ENCODE measurements at regions not wholly inside any gene's neighbourhood (a gene's known extent, or its start where the extent isn't known, plus 50 kb on each side); places are given as distances from the start of the nearest gene placed in this dataset.

DNA sequence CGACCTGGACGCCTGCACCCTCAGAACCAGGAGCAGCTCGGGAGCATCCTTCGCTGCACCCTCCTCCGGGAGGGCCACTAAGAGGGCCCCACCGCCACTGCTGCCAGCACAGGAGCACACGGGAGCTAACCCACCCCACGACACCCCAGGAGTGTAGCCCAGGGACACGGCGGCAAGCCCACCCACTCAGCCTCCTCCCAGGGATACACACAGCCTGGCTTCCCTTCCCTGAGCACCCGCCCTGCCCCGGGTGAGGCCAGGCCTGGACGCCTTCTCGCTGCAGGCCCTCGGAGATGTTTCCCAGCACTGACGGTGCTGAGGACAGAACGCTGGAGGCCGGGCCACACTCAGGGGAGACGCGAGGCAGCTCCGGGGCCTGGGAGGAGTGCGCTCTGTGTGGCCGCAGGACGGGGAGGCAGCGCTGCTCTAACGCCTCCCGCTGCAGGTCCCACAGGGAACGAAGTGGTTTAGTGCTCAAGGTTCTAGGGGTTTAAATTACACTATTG is 190.4 kb downstream of the BRD1 start:
- DNase-seq: no peak

DNA sequence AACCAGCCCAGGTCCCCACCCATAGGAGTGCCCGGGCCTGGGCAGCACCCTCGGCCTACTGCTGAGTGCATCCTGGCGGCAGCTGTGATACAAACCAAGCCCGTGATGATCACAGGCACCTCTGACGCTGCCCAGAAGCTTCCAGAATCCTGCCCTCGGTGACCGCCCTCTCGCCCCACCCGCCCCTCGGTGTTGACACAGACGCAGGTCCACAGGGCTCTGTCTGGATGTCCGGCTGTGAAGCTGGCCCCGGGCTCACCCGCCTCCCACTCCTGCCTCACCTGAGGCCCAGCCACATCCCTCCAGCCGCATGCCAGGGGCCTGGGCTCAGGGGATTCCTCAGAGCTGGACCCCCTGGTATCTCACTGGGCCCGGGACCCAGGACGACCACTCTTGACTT is 191.0 kb downstream of the BRD1 start:
- no peak for DNase-seq

DNA sequence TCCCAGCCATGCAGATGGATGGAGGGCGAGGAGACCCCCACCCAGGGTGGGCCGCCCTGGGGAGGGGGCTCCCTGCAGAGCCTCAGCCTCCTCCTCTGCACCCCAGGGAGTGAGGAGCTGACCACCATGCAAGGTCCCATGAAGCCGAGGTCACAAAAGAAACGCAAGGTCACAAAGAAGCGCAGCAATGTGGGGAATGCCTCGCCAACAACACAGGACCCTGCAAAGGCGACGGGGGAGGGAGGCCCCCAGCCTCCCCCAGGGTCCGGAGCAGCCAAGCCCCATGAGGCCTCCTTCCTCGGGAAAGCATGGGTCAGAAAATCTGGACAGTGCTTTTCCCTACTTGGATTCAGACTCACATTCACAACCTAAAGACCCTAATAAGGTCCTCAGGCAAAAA is 191.5 kb downstream of the BRD1 start:
- no peak for DNase-seq

DNA sequence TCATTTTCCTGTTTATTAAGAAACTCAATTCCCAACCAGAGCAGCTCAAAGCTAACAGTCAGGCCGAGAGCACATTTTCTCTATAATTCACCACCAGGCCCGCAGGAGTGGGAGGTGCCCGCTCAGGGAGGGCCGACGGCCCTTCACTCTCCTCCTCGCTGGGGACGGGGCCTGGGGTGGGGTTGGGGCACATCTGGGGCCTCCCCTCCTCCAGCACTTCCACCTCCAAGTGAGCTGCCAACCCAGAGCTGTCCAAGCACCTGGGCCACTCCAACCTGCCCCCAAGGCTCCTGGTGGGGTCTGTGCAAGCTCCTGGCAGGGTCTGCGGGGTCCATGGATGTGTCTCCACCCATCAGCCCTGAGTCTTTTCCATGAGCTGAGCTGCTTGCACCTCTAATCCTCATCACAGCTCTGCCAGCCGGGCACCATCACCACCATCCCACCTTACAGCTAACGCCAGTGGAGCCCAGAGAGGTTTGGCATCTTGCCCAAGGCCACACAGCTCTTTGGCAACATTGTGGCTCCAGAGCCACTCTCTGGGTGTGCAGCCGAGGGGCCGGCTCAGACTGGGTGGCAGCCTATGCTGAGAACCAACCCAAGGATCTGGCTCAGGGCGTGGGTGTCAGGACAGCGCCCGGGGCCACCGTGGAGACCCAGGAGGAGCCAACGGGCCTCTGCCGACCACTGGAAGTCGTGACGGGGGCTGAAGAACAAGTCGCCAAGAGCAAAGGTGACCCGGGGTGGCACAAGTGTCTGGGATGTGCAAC is 193.5 kb downstream of the BRD1 start:
- no peak for DNase-seq

DNA sequence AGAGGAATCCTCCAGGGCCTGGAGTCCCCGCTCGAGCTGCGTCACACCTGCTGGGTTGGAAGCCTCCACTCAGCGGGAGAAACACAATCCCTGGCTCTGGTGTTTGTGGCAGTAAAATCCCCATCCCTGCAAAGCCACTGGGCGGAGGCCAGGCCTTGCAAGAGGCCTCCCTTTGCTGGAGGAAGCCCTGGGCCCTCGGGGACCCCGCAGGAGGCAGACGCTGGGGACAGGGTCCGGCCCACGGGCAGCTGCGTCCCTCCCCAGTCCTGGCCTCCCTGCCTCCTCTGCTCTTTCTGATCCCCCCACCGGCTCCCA is 194.7 kb downstream of the BRD1 start:
- no peak for DNase-seq

DNA sequence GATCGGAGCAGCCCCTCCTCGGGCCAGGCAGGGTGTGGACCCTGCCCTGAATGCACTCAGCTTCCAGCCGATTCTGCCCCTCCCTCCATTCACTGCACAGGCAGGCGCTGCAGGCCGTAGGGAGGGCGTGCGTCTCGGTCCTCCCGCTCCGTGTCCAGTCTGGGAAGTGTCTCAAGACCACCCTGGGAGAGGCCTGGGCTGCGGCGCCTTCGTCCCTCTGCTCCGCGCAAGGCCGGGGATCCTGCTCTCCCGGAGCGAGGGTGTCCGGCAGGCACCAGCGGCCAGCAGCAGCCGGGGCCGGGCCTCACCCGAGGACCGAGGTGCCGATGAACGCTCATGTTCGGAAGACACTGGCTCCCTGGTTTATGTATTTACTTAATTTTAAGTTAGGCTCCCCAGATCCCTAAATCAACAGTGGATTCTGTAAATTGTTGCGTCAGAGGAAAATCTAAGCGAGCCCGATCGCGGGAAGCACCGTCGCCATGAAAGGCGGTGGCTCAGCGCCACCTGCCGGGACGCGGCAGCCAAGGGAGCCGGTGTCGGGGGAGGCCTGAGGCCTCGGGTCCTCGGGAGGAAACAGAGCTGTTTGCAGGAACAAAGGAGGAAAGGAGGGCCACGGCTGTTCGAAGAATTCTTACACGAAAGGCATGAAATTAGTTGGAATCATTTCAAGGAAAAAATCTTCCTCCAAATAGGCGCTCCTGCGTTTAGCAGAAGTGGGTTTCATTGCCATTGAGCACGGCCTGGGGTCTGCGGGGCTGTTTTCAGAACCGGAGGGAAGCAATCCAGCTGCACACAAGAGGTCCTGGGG is 195.3 kb downstream of the BRD1 start:
- DNase-seq: peak; percentile 24

DNA sequence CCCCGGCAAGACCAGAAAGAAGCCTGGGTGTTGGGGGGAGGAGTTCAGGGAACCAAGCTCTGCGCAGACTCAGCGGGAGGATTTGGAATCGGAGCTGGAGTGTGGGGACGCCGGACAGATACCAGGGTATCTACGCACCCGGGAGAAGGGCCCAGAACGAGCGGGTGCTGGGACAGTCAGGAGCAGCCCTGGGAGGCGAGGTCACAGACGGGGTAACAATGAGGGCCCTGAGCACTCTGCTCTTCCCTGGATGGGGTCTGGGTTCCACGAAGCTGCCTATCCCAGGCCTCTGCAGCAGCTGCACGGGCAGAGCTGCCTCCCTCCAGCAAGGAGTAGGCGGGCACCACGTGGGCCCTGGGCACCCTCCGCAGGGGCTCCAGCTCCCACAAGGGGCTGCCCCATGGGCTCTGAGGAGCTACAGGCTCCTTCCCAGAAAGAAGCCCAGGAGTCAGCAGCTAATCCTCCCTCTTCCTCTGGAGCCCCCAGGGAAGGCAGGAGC is 197.2 kb downstream of the BRD1 start:
- no peak for DNase-seq

DNA sequence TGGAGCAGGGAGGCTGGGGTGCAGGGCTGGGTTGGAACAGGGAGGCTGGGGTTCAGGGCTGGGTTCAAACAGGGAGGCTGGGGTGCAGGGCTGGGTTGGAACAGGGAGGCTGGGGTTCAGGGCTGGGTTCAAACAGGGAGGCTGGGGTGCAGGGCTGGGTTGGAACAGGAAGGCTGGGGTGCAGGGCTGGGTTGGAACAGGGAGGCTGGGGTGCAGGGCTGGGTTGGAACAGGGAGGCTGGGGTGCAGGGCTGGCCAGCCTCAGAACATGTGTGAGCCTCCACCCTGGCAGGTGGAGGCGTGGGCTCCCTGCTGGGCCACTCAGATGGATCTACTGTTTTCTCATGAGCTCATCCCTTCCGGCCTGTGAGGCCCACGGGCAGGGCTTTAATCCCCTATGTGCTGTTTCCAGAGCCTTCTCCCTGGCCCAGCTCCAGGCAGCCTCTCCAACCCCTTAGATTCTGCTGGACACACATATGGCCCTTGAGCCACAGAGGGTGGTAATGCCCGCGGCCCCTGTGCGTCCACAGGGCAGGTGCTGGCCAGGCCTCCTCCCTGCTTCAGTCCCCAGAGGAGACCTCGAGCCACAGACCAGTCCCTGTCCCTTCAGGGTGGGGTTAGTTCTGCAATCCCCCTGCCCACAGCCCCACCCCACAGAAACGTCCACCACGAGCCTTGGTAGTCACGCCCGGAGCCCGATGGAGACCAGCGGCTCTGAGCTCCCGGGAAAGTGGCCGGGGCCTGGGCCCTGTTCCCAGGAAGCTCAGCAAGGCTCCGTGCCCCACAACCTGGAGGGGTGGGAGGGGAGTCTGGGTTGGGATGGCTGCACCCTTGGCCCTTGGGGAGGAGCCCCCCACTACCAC is 197.9 kb downstream of the BRD1 start:
- DNase-seq: no peak

DNA sequence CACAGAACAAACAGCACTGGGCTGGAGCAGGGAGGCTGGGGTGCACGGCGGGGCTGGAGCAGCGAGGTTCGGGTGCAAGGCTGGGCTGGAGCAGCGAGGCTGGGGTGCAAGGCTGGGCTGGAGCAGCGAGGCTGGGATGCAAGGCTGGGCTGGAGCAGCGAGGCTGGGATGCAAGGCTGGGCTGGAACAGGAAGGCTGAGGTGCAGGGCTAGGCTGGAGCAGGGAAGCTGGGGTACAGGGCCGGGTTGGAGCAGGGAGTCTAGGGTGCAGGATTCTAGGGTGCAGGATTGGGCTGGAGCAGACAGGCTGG is 198.5 kb downstream of the BRD1 start:
- no peak for DNase-seq

DNA sequence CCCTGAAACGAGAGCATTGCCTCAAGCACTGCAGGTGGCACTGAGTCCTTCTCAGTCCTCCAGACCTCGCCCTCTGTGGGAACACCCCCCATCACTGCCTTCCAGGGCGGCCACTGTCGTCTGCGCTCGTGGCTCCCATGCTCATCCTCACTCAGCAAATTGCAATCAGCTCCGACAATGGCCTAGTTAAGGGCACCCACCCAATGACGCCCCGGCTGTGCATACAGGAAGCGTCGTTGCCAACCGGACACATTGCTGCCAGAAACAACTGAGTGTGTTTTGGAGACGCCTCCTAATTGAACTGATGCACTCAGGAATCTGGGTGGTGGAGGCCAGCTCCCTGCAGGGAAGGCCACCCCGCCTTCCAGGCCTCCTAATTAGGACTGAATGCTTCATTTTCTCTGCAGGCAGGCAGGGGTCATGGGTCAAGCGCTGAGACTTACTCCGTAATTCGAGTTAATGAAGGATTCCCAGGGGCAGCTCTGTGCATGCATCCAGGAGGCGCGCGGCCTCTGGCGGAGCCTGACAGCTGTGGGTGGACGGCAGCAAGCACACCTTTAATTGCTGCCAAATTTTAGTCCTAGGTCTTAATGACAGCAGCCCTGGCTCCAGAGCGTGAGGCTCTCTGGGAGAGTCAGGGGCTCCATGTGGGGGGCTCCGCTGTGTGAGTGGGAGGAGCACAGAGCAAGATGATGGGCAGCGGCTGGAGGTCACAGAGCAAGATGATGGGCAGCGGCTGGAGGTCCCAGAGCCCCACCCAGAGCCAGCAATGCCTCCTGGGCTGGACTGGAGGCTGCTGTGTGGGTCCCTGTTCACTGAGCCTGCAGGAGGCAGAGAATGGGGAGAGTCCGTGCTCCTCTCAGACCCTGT is 199.0 kb downstream of the BRD1 start:
- no peak for DNase-seq

DNA sequence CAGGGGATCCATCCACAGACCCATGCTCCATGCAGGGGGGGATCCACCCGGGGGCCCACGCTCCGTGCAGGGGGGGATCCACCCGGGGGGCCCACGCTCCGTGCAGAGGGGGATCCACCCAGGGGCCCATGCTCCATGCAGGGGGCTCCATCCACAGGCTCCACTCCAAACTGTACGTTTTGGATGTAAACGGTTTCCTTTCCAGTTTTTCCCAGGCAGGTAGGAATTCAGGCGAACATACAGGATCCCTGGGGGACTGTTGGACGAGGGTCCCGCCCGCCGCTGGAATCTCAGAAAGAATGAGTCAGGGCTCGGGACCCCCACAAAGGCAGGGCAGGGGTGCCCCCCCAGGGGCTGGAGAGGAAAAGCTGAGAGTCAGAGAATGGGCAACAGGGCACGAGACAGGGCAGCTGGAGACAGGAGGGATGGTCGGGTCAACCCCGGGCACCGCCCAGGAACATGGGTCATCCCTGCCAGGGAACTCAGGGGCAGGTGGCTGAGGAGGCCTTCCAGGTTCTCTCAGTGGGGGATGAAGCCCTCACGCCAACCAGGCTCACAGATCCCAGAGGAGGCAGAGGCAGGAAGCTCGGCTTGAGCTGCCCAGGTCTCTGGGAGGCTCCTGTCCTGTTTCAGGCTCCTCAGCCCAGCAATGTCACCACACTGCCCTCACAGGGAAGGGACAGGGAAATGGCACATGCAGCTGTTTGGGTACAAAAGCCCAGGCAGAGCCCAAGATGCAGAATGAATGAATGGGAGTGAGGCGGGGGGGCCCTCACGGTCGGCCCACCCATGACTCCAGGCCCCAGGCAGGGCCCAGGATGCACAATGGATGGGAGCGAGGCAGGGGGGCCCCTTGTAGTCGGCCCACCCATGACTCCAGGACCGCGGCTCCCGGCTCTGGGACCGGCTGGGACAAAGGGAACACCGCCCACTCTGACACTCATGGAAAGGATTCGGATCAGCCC is 200.2 kb downstream of the BRD1 start:
- no peak for DNase-seq

DNA sequence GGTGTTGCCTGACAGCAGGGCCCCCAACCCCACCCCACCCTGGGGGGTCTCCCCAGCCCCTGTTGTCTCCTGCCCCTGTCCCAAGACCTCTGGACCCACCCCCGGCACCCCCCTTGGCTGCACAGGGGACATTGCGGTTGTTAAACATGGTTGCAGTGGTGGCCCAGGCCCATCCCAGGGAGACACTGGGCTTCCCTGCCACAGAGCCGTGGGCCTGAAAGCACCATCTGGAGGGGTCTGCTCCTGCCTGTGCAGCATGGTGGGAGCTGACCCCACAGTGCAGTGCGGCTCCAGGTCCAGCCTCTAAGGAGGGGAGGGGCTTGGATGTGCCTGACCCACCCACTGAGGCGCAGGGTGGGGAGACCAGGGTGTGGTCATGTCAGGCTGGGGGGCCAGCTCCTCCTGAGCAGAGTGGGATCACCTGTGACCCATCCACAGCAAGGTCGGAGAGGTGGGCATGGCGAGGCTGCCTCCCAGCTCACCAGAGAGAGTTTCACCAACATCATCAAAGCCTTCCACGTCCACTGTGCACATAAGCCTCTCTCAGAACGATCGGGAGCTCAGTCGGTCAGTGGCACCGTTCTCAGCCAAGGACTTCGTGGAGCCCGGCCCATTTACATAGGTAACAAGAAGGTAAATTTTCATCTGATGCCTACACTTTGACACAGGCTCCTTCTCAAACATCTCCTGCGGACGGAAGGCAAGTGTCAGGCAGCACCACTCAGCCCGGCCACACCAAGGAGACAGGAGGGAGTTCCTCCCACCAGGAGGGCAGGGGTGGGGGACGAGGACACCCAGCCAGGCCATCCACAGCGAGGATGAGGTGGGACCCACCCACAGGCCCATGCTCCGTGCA is 201.1 kb downstream of the BRD1 start:
- no peak for DNase-seq

DNA sequence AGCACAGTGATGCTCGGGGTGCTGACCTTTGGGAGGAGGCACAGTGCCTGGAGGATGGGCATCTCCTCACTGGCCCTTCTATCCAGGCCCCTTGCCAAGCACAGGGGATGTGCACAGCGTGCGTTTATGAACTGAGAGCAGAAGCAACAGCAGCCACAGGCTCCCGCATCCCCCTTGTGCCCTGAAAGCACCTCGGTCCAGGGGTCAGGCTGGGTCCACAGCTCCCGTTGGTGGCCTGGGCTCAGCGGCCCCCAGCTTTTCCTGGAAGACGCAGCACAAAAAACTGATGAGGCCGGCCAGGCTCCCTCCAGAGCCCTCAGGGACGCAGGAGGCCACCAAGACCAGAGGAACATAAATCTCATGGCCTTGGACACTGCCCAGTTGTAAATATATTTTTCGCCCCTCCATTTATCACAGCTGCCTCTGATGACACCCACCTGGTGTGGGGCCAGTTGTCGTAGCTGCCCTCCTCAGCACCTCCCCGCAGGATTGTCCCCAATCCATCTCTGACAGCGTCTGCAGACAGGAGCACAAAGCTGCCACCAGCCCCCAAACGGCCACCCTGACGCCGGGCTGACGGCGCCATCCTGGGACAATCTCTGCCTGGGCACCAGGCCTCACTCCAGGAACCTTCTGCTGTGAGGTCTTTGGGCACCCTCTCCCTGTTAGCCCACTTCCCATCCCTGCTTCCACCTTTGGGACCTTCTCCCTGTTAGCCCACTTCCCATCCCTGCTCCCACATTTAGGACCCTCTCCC is 203.1 kb downstream of the BRD1 start:
- no peak for DNase-seq

DNA sequence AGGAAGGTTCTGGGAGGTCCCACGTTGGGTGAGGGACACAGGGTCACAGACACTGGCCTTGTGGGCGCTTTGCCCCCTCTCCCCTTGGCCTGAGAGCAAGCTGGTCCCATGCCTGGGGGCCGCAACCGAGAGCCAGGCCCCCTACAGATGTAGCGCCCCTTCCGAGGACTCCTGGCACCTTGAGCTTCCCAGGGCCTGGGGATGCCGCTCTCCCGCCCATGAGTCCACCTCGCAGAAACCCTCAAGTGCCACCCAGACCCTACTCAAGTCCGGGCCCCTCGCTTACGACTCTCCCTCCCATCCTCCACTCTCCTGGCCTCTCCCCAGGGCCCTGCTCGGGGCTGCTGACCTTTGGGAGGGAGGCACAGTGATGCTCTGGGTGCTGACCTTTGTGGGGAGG is 204.0 kb downstream of the BRD1 start:
- DNase-seq: no peak

DNA sequence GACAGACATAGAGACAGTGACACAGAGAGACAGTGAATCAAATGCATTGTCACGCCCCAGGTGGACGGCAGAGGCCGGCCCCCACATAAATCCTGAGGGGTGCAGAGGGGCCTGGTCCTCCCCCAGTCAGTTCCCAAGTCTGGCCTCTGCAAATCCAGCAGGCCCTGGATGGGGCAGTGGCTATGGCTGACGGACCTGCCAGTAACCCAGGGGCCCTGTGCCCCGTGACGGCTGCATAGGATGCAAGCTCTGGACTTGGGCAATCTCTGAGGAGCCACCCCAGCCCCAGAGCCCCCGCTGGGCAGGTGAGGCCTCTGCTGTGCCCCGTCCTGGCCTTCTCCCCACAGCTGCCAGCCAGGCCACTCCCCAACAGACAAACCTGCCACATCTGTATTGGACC is 204.5 kb downstream of the BRD1 start:
- DNase-seq: no peak

DNA sequence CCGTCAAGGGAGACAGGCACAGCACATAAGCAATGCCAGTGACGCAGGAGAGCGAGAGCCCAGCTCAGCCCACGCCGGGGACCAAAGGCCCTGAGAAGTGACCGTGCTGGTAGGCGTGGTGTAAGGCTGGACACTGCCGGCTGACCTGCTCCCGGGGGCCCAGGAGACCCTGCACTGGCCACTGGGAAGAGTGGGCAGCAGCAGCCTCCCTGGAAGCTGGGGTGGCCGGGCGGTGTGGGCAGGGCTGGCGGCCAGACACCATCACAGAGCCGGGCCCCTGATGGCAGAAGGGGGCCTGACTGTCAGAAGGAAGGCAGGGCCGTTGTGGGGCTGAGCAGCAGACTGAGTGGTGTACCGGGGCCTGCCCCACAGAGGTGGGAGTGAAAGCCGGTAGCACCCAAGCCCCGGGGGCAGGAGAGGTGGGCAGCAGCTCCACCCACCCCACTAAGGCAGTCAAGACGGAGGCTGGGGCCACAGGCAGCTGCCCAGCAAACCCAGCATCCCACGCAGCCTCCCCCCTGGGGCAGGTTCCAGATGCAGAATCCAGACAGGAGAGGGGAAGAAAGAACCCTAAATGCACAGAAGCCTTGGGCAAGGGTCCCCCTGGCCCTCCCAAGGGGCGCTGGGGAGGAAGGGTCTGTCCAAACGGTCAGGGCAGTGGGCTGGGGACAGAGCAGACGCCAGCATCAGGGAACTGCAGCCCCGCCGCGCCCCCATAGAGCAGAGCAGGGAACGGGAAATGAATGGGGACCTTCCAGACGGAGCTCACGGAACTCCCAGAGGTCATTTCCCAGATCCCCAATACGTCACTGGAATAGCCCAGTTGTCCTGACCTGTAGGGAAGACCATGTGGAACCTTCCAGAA is 205.2 kb downstream of the BRD1 start:
- no peak for DNase-seq

DNA sequence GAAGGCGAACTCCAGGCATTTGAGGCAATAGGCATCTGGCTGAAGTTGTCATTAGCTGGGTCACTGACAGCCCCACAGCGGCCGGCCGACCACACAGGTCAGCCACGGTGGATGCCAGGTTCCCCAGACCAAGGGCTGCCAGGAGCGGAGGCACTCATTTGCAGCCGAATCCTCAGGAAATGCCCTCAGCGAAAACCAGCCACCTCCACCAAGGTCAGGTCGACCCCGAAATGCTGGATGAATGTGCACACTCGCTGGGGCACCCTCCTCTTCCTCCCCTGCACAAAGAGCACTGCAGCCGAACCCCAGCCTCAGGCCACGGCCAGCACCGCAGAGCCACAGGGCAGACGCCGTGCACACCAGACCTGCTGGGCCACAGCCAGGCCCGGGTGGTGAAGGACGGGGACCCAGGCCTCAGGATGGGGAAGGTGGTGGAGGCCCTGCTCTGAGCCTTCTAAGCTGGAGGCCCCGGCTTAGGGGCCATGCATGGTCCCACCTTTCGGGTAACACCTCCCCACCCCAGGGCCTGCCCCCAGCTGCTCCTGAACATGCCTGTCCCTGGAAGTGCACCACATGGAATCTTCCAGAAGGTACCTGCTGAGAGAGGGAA is 206.0 kb downstream of the BRD1 start:
- no peak for DNase-seq

DNA sequence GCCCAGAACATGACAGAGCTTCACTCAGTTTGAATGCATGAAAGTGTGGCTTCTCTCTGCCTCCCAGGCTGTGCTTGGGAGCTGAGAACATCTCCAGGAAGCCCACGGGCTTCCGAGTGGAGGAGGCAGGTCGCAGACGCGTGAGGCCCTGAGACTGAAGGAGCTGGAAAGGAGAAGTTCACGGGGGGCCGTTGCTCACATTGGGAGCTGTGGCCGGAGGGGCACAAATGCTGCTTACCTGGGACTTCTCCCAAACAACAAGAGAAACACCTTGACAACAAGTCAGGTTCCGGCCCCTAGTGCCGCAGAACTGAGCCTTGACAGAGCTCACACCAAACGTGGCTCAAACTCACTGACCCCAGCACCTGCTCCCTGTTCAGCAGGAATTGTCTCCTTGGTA is 207.0 kb downstream of the BRD1 start:
- no peak for DNase-seq
